Ovary (tissue), 7 donors: ENCODE measurements at regions not wholly inside any gene's neighbourhood (a gene's known extent, or its start where the extent isn't known, plus 50 kb on each side); places are given as distances from the start of the nearest gene placed in this dataset.
"Not testable (repeated sequence)": the region's sequence is repeated elsewhere in the genome, so short reads cannot be mapped to it uniquely, and the experiment has no call there.

ENCODE experiments used
- DNase-seq, 5 donors: peaks; one replicate each; pipeline ENCODE4 v3.0.0-alpha.2; 2019 to 2020
- H3K27ac ChIP-seq, 2 donors: fragments of 200-600 bp; one replicate each; pipeline versions ENCODE4 v1.5.1 to v1.8.0; 2019 to 2022
- H3K27me3 ChIP-seq: fragments of 200-600 bp; one replicate; pipeline ENCODE4 v1.8.0; 2022
- H3K36me3 ChIP-seq: fragments of 200-600 bp; sonication (generic); one replicate; pipeline ENCODE4 v1.5.1; 2019
- H3K4me1 ChIP-seq: one replicate; pipeline ENCODE4 v1.8.1; 2013; ENCODE audit warnings: mild to moderate bottlenecking, moderate library complexity; ENCODE audit not compliant: insufficient read depth
- H3K4me3 ChIP-seq: fragments of 200-600 bp; sonication (generic); one replicate; pipeline ENCODE4 v1.5.1; 2017
- H3K9me3 ChIP-seq, 2 donors: fragments of 200-600 bp in 1 of 2; sonication (generic) in 1 of 2; one replicate each; pipeline versions ENCODE4 v1.5.1 to v1.8.1; 2013 to 2019; ENCODE audit warnings: mild to moderate bottlenecking in 1 of 2, moderate library complexity in 1 of 2
- CTCF ChIP-seq, 3 donors: fragments of 450-650 bp in 2 of 3; fragments of 200-600 bp in 1 of 3; IDR thresholded peaks; one replicate each; pipeline versions ENCODE4 v1.5.1 to v1.8.0; 2016 to 2022; ENCODE audit warnings: antibody characterized with exemption in 3 of 3, mild to moderate bottlenecking in 1 of 3
- EP300 ChIP-seq: sonication (generic); formaldehyde crosslinking; IDR thresholded peaks from one replicate; pipeline ENCODE4 v1.6.1; 2017; ENCODE audit warnings: antibody characterized with exemption
- POLR2A ChIP-seq: fragments of 450-650 bp; IDR thresholded peaks from one replicate; pipeline ENCODE4 v1.6.1; 2017; ENCODE audit warnings: antibody characterized with exemption, mild to moderate bottlenecking, moderate library complexity
- WGBS, 3 donors: extraction: QIAGEN DNeasy Blood & Tissue Kit in 1 of 3; methylation state at CpG; one replicate each; pipeline versions ENCODE4 v1.1.5 to v1.1.7; 2013 to 2017; 5-methylcytosine and 5-hydroxymethylcytosine counted together
- intact Hi-C, 4 donors: fragments of 100-400 bp; cut with DNase I; formaldehyde crosslinking; loops; one replicate each; pipeline versions ENCODE4 v1.11.0 to v1.15.1; 2022 to 2023
- donor health status: DM: no; HTN: no; CAD: no; lungs with moderate emphysema.
- donor health status: DM: no; HTN: no; CAD: no.
- donor health status: Bipolar disorder and iron deficiency.
- donor health status: DM: no; HTN: no; CAD: no.
- donor health status: DM: yes; HTN: yes; CAD: no.

- WGBS, 3 donors: 69 to 80% (median 79%) methylated on average over 4 of the region's 4 CpGs
- TF ChIP-seq CTCF (IDR thresholded peaks at IDR 0.05) (no peak), EP300 (no peak), POLR2A (no peak)
- no peaks in the 10 kb centered on the region for H3K27me3 ChIP-seq
- H3K9me3 ChIP-seq: no peaks in the 10 kb centered on the region
- DNase-seq: no peak
- no peak overlapping the region for H3K27ac ChIP-seq
- H3K4me3 ChIP-seq: no peak overlapping the region
- no peaks in the 10 kb centered on the region for H3K4me1 ChIP-seq
- H3K36me3 ChIP-seq: no peaks in the 10 kb centered on the region
- intact Hi-C loops: no loop called here
Measured at GRCh38 chr12:42915426-42915825, 325.9 kb upstream of the PRICKLE1 start.

GRCh38 chr12:42912367-42912766 lies 322.8 kb upstream of the PRICKLE1 start:
- intact Hi-C loops: no loop called here
- Histone ChIP-seq H3K27ac (no peak overlapping the region), H3K27me3 (no peaks in the 10 kb centered on the region), H3K4me3 (no peak overlapping the region), H3K9me3 (no peaks in the 10 kb centered on the region), H3K4me1 (no peaks in the 10 kb centered on the region), H3K36me3 (no peaks in the 10 kb centered on the region)
- DNase-seq: no peak
- TF ChIP-seq CTCF (IDR thresholded peaks at IDR 0.05) (no peak), POLR2A (no peak), EP300 (no peak)
- 33 to 48% (median 38%) methylated on average over 1 of the region's 1 CpG for WGBS, 3 donors

GRCh38 chr12:42910656-42911055 lies 321.1 kb upstream of the PRICKLE1 start:
- no peak for TF ChIP-seq CTCF (IDR thresholded peaks at IDR 0.05)
- no peak for TF ChIP-seq EP300
- no peak for TF ChIP-seq POLR2A
- intact Hi-C loops: no loop called here
- Histone ChIP-seq H3K36me3 (no peaks in the 10 kb centered on the region), H3K27me3 (no peaks in the 10 kb centered on the region), H3K4me3 (no peak overlapping the region), H3K9me3 (peaks cover 0 to 2% of the 10 kb centered on the region in 2 donors), H3K27ac (no peak overlapping the region), H3K4me1 (no peaks in the 10 kb centered on the region)
- DNase-seq: no peak
- 59 to 93% (median 86%) methylated on average over 6 of the region's 6 CpGs for WGBS, 3 donors

GRCh38 chr12:42908712-42909111 lies 319.2 kb upstream of the PRICKLE1 start:
- Histone ChIP-seq H3K36me3 (no peaks in the 10 kb centered on the region), H3K27me3 (no peaks in the 10 kb centered on the region), H3K27ac (no peak overlapping the region), H3K4me3 (no peak overlapping the region), H3K9me3 (peaks cover 0 to 5% of the 10 kb centered on the region in 2 donors), H3K4me1 (no peaks in the 10 kb centered on the region)
- TF ChIP-seq CTCF (IDR thresholded peaks at IDR 0.05) (no peak), POLR2A (no peak), EP300 (no peak)
- 52 to 57% (median 55%) methylated on average over 6 of the region's 6 CpGs for WGBS, 3 donors
- intact Hi-C loops: no loop called here
- no peak for DNase-seq

GRCh38 chr12:42906801-42907200 lies 317.3 kb upstream of the PRICKLE1 start:
- H3K27me3 ChIP-seq, intact Hi-C loops, H3K9me3 ChIP-seq, H3K4me3 ChIP-seq, DNase-seq, H3K27ac ChIP-seq, H3K36me3 ChIP-seq, H3K4me1 ChIP-seq: not testable (repeated sequence)
- WGBS, 3 donors: 95 to 99% (median 97%) methylated on average over 2 of the region's 2 CpGs
